NCI-H1105 treated with DMSO at 0.1 percent for 48 hours (cell line): ENCODE measurements at regions not wholly inside any gene's neighbourhood (a gene's known extent, or its start where the extent isn't known, plus 50 kb on each side); places are given as distances from the start of the nearest gene placed in this dataset.

Experiments
- DNase-seq: peaks from one replicate; lab custom pipeline; 2025; lab: John Stamatoyannopoulos, UW

- DNase-seq: no peak
Measured at GRCh38 chr12:17809206-17809605, 280.8 kb downstream of the RERGL start.

DNA sequence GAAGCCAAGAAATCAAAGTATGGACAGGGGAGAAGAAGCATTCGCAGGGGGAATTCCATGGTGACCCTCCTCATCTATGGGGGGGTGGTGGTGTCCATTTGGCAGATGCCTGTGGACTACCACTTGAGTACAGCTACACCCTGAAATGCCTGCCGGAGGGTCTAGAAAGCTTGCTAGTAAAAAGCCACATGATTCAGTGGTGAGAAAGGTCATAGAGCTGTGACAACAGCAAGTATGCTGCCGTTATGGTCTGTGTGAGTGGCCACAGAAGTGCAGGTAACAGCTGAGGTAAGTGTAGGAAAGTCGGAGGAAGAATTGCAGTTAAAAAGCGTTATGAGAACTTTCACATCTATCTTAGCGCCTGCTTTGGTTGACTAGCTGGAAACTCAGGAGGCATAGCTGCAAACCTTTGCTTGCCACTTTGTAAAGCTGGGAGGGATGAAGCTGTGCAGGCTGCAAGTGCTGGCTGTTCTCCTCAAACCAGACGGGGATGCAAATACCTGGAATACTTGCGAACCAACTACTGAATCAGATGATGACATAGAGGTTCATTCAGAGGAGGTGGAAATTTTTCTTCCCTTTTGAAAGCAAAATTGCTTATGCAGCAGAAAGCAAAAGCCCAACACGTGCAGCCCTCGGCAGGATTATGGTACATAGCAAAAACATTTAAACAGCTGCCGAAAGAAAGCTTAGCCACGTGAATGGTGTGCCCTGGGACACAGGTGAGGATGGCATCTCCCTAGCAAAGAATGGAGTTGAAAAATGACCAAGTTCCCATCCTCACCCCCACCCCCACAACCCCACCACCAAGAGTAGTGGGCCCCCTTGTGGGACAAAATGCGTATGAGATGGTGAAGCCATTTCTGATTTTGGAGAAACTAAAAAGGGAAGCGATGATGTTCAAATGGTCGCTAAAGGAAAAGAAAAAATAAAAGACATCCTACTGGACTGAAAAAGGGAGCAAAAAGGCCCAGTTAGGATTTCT is 287.0 kb downstream of the RERGL start:
- no peak for DNase-seq

DNA sequence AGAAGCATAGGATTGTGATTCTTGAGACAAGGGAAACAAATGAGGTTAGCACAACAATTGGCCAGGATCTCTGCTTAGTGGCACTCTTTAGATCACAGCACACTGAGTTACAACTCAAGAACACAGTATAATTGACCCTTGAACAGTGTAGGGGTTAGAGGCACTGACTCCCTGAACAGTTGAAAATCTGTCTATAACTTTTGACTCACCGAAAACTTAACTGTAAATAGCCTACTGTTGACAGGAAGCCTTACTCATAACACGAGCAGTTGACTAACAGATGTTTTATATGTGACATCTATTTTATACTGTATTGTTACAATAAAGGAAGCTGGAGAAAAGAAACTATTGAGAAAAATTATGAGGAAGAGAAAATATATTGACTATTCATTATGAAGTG is 296.1 kb downstream of the RERGL start:
- DNase-seq: no peak

DNA sequence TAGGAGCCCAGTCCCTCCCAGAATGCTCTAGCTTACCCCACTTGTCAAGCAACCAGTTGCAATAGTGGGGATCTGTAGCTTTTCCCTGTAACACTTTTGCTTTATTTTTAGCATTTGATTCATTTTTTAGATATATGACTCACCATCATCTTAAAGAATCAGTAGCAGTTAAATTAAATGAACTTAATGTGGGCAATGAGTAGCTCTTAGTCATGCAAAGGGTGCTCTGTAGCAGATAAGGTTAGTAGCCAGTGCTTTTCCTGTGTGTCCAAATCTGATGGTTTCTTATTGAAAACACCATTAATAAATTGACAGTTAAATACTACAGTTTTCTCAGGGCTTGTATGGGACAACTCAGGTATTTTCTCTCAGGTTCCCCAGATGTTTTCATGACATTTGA is 311.8 kb downstream of the RERGL start:
- no peak for DNase-seq

DNA sequence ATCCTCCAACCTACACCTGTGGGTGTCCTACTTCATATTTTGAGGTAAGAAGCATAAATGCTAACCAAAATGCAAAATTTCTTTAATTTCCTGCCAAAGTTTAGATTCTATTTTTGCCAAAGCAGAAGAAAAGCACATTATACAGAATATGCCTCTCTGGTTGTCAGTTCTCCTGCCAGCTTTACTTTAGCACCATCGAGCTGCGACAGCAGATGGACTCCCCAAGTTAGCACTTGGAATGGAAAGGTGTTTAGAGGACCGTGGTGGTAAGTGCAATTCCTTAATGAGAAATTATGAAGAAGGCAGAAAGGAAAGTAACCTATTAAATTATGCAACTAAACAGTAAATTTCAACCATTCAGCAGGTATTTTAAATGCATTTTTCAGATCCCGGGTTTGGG is 326.6 kb downstream of the RERGL start:
- no peak for DNase-seq

- no peak for DNase-seq
Measured at GRCh38 chr12:17759982-17760381, 330.0 kb downstream of the RERGL start.
